Breast epithelium (tissue), 4 donors: ENCODE measurements at regions not wholly inside any gene's neighbourhood (a gene's known extent, or its start where the extent isn't known, plus 50 kb on each side); places are given as distances from the start of the nearest gene placed in this dataset.
A peak's percentile ranks its signal among the peaks of the same experiment; 100 is the strongest.

ENCODE experiments used
- DNase-seq, 2 donors: peaks; one replicate each; pipeline ENCODE4 v3.0.0-alpha.2; 2019; ENCODE audit warnings: low spot score in 2 of 2
- H3K27ac ChIP-seq, 2 donors: fragments of 200-600 bp; sonication (generic) in 1 of 2; one replicate each; pipeline ENCODE4 v1.5.1; 2016 to 2019; ENCODE audit warnings: mild to moderate bottlenecking in 1 of 2
- H3K27me3 ChIP-seq, 2 donors: fragments of 200-600 bp; sonication (generic) in 1 of 2; one replicate each; pipeline versions ENCODE4 v1.5.1 to v1.6.0; 2017 to 2019; ENCODE audit warnings: control low read depth in 1 of 2, mild to moderate bottlenecking in 1 of 2
- H3K36me3 ChIP-seq: fragments of 200-600 bp; one replicate; pipeline ENCODE4 v1.5.1; 2019
- H3K4me1 ChIP-seq, 2 donors: fragments of 200-600 bp; sonication (generic); one replicate each; pipeline ENCODE4 v1.5.1; 2016 to 2019; ENCODE audit warnings: control low read depth in 1 of 2
- H3K4me3 ChIP-seq, 3 donors: fragments of 200-600 bp; sonication (generic); 1 replicate in 2 of 3; 2 replicates in 1 of 3; pipeline ENCODE4 v1.5.1; 2016 to 2019; ENCODE audit warnings: mild to moderate bottlenecking in 3 of 3, moderate library complexity in 2 of 3
- H3K9me3 ChIP-seq, 2 donors: fragments of 200-600 bp; sonication (generic) in 1 of 2; one replicate each; pipeline ENCODE4 v1.5.1; 2016 to 2019; ENCODE audit warnings: control low read depth in 1 of 2
- CTCF ChIP-seq, 3 donors: fragments of 450-650 bp; IDR thresholded peaks; one replicate each; pipeline ENCODE4 v1.5.1; 2016 to 2017; ENCODE audit warnings: antibody characterized with exemption in 3 of 3, mild to moderate bottlenecking in 3 of 3, moderate library complexity in 3 of 3
- POLR2A ChIP-seq: fragments of 450-650 bp; IDR thresholded peaks from one replicate; pipeline ENCODE4 v1.6.1; 2016; ENCODE audit warnings: antibody characterized with exemption, mild to moderate bottlenecking, moderate library complexity
- POLR2AphosphoS5 ChIP-seq, 3 donors: sonication (generic); formaldehyde crosslinking; IDR thresholded peaks; one replicate each; pipeline ENCODE4 v1.6.1; 2017; ENCODE audit warnings: antibody characterized with exemption in 3 of 3
- intact Hi-C: fragments of 100-400 bp; cut with DNase I; formaldehyde crosslinking; loops from one replicate; pipeline ENCODE4 v1.15.1; 2023; ENCODE audit warnings: low total_unique reads

GRCh38 chr6:164520916-164521315 is 788.5 kb downstream of the C6orf118 start:
- Histone ChIP-seq H3K27ac (no peak overlapping the region), H3K27me3 (no peaks in the 10 kb centered on the region), H3K9me3 (peaks cover 0 to 8% of the 10 kb centered on the region in 2 donors), H3K4me3 (no peak overlapping the region), H3K36me3 (no peaks in the 10 kb centered on the region), H3K4me1 (no peaks in the 10 kb centered on the region)
- intact Hi-C loops: no loop called here
- DNase-seq: no peak
- TF ChIP-seq POLR2A: no peak
- TF ChIP-seq POLR2AphosphoS5 (IDR thresholded peaks at IDR 0.05): no peak
- TF ChIP-seq CTCF (IDR thresholded peaks at IDR 0.05): no peak

DNA sequence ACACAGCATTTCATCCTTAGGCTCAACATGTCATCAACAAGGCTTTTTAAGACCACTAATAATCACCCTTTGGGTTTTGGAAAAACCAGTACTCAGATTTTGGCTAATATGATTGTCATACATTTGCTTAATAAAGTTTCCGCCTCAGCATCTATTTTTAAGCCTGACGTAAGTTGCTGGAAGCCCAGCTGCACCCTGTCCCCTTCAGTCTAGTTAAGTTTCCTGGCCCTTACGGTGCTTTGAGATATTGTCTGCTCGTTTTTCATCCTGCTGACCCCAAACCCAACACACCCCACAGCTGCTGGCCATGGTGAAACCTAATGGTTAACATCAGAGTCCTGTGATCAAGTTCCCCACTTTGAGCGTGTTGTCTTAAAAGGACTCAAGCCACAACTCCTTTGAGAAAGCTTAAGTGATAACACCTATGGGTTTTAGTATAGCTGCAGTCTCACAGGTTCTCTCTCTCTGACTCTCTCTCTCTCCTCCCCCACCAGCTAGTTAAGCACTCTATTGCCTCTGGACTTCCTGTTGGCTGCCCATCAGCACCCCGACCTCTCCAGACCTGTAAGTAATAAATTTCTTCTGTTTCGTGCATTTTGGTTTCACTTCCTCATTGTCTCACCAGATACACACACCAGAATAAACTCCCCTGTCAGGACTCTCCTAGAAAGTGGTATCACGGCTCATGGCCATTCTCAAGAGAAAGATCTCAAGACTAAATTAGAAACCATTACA is 802.0 kb downstream of the C6orf118 start:
- peak overlapping the region in 2 of 3 donors; percentile 25 to 40 for H3K4me3 ChIP-seq
- no peaks in the 10 kb centered on the region for H3K4me1 ChIP-seq
- intact Hi-C loops: no loop called here
- H3K9me3 ChIP-seq: no peaks in the 10 kb centered on the region
- H3K36me3 ChIP-seq: no peaks in the 10 kb centered on the region
- DNase-seq: no peak
- no peaks in the 10 kb centered on the region for H3K27me3 ChIP-seq
- no peak for TF ChIP-seq CTCF (IDR thresholded peaks at IDR 0.05)
- TF ChIP-seq POLR2AphosphoS5 (IDR thresholded peaks at IDR 0.05): no peak
- TF ChIP-seq POLR2A: no peak
- H3K27ac ChIP-seq: no peak overlapping the region

DNA sequence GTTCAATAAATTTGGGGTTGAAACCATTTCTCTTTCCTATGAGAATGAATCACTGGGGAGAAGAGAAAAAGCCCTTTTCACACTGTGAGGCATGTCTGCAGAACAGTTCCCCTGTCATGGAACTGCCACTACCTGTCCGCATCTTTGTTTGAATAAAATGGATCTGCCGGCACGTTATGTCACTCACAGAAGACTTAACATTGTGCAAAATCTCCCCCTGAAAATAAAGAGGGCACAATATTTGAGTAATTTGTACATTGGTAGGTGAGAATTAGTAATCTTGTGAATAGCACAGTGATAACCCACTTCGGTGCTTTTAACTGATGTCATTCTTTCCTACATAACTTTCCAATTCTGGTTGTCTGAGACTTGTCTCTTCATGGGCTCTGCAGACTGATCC is 804.0 kb downstream of the C6orf118 start:
- H3K9me3 ChIP-seq: no peaks in the 10 kb centered on the region
- no peaks in the 10 kb centered on the region for H3K27me3 ChIP-seq
- intact Hi-C loops: no loop called here
- DNase-seq: no peak
- H3K4me3 ChIP-seq: no peak overlapping the region
- H3K36me3 ChIP-seq: no peaks in the 10 kb centered on the region
- TF ChIP-seq POLR2AphosphoS5 (IDR thresholded peaks at IDR 0.05): no peak
- TF ChIP-seq POLR2A: no peak
- no peak for TF ChIP-seq CTCF (IDR thresholded peaks at IDR 0.05)
- no peak overlapping the region for H3K27ac ChIP-seq
- no peaks in the 10 kb centered on the region for H3K4me1 ChIP-seq

DNA sequence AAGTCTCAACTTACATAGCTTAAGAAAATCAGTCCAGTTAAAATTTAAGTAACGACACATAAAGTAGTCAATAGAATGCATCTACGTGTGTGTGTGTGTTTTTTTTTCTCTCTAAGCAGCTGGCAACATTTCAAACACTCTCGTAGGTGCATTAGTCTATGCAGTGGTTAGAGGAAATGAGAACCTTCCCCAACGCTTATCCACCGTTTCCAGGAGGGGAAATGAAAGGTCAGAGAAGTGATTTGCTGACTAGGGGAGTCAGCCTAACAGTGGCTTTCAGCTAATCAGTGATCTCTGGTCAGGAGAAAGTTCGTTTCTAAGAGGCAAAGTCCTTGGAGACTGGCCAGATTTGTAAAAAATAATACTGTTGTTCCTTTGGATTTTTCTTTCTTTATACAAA is 806.6 kb downstream of the C6orf118 start:
- H3K27me3 ChIP-seq: no peaks in the 10 kb centered on the region
- H3K4me3 ChIP-seq: no peak overlapping the region
- no peaks in the 10 kb centered on the region for H3K36me3 ChIP-seq
- TF ChIP-seq CTCF (IDR thresholded peaks at IDR 0.05) (no peak), POLR2AphosphoS5 (IDR thresholded peaks at IDR 0.05) (no peak), POLR2A (no peak)
- DNase-seq: no peak
- no peaks in the 10 kb centered on the region for H3K4me1 ChIP-seq
- intact Hi-C loops: no loop called here
- H3K27ac ChIP-seq: no peak overlapping the region
- H3K9me3 ChIP-seq: no peaks in the 10 kb centered on the region

- intact Hi-C loops: no loop called here
- no peaks in the 10 kb centered on the region for H3K4me1 ChIP-seq
- DNase-seq: no peak
- H3K27ac ChIP-seq: no peak overlapping the region
- H3K9me3 ChIP-seq: no peaks in the 10 kb centered on the region
- H3K36me3 ChIP-seq: no peaks in the 10 kb centered on the region
- TF ChIP-seq POLR2AphosphoS5 (IDR thresholded peaks at IDR 0.05): no peak
- no peak for TF ChIP-seq CTCF (IDR thresholded peaks at IDR 0.05)
- no peak for TF ChIP-seq POLR2A
- H3K4me3 ChIP-seq: no peak overlapping the region
- H3K27me3 ChIP-seq: no peaks in the 10 kb centered on the region
These were observed 813.4 kb downstream of the C6orf118 start for GRCh38 chr6:164495882-164496495.
